ENCODE measurements at regions not wholly inside any gene's neighbourhood (a gene's known extent, or its start where the extent isn't known, plus 50 kb on each side); places are given as distances from the start of the nearest gene placed in this dataset.

DNA sequence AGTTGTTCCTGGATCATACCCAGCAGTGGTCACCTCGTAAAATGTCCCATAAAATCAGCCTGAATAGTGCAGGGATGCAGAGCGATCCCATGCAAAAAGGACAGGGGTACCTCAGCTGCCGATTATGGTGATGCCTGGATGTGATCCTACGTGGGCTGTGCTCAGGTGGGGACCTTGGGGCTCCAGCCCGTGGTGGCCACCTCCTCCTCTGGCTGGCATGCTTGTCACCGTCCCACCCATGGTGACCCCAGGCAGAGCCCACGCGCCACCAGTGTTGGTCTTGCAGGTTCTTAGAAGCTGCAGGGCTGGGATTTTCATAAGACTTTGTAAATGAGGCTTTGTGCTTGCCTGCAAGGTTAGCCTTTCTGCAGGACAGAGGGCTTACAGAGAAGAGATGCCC is 97.2 kb downstream of the GLRX3 start:
- H3K9me3 ChIP-seq (ENCODE audit: control insufficient read depth, insufficient read depth, low read length) = peaks cover 37% of the 10 kb centered on the region
- no TSS peak for BruUV-seq (replicated peaks)
- no peak overlapping the region for H4K8ac ChIP-seq (ENCODE audit: low read depth in 2 of 2, low read length in 2 of 2)
- no peak overlapping the region for H3K14ac ChIP-seq (replicated peaks; ENCODE audit: low read depth, low read length)
- CTCF ChIA-PET = no interaction called here
- no peaks in the 10 kb centered on the region for H3K9me1 ChIP-seq (ENCODE audit: insufficient read depth, low read length)
- H2BK15ac ChIP-seq (ENCODE audit: low read depth, low read length) = no peak overlapping the region
- no peak overlapping the region for H2AK5ac ChIP-seq (ENCODE audit: low read depth, low read length)
- no peak overlapping the region for H3K4ac ChIP-seq (ENCODE audit: low read depth, low read length)
- no peak overlapping the region for H3K18ac ChIP-seq (ENCODE audit: low read depth, low read length)
- H4K5ac ChIP-seq (ENCODE audit: low read depth, low read length) = no peak overlapping the region
- no peaks in the 10 kb centered on the region for H3K4me1 ChIP-seq (ENCODE audit: control insufficient read depth, insufficient read depth, low read length)
- DNase-seq (no peak), ATAC-seq (ENCODE audit: low read depth) (no peak)
- H2AK9ac ChIP-seq (replicated peaks; ENCODE audit: low read depth, low read length, poor library complexity) = no peak overlapping the region
- H2AFZ ChIP-seq (replicated peaks; ENCODE audit: low read length, poor library complexity) = no peak overlapping the region
- H4K20me1 ChIP-seq (ENCODE audit: insufficient read depth, low read length) = no peaks in the 10 kb centered on the region
- intact Hi-C loops (cut with micrococcal nuclease) = no loop called here
- POLR2A ChIA-PET (ENCODE audit: unreplicated experiment) = no interaction called here
- H2BK120ac ChIP-seq (ENCODE audit: low read depth, low read length) = no peak overlapping the region
- H2BK20ac ChIP-seq (ENCODE audit: low read depth, low read length) = no peak overlapping the region
- H3K79me1 ChIP-seq (ENCODE audit: low read depth in 1 of 2, low read length in 2 of 2) = no peaks in the 10 kb centered on the region
- no peak overlapping the region for H4K91ac ChIP-seq (ENCODE audit: insufficient read depth, low read depth, low read length)
- TF ChIP-seq MXI1 (IDR thresholded peaks at IDR 0.05; ENCODE audit: borderline replicate concordance, low read depth, low read length) (no peak), FOS (IDR thresholded peaks at IDR 0.05; ENCODE audit: low read depth, low read length) (no peak), CEBPB (IDR thresholded peaks at IDR 0.05; ENCODE audit: low read depth, low read length) (no peak), POLR2A (IDR thresholded peaks at IDR 0.05; ENCODE audit: low read depth, low read length) (no peak), SMC3 (IDR thresholded peaks at IDR 0.05; ENCODE audit: low read depth, low read length) (no peak), NFE2L2 (IDR thresholded peaks at IDR 0.05; ENCODE audit: low read depth, low read length) (no peak), RFX5 (IDR thresholded peaks at IDR 0.05; ENCODE audit: low read depth, low read length) (no peak), BHLHE40 (IDR thresholded peaks at IDR 0.05; ENCODE audit: low read depth, low read length) (no peak), RCOR1 (IDR thresholded peaks at IDR 0.05; ENCODE audit: insufficient replicate concordance, low read length) (no peak), MAZ (IDR thresholded peaks at IDR 0.05; ENCODE audit: borderline replicate concordance, low read depth, low read length) (no peak), CHD1 (IDR thresholded peaks at IDR 0.05; ENCODE audit: low read depth, low read length) (no peak), MAFK (IDR thresholded peaks at IDR 0.05; ENCODE audit: low read depth, low read length) (no peak), RAD21 (IDR thresholded peaks at IDR 0.05; ENCODE audit: low read length) (no peak)
- TF ChIP-seq, protein P1, sequence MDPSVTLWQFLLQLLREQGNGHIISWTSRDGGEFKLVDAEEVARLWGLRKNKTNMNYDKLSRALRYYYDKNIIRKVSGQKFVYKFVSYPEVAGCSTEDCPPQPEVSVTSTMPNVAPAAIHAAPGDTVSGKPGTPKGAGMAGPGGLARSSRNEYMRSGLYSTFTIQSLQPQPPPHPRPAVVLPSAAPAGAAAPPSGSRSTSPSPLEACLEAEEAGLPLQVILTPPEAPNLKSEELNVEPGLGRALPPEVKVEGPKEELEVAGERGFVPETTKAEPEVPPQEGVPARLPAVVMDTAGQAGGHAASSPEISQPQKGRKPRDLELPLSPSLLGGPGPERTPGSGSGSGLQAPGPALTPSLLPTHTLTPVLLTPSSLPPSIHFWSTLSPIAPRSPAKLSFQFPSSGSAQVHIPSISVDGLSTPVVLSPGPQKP (IDR thresholded peaks at IDR 0.05; ENCODE audit: borderline replicate concordance, low read depth, low read length) = no peak
- TF ChIP-seq, protein P2, sequence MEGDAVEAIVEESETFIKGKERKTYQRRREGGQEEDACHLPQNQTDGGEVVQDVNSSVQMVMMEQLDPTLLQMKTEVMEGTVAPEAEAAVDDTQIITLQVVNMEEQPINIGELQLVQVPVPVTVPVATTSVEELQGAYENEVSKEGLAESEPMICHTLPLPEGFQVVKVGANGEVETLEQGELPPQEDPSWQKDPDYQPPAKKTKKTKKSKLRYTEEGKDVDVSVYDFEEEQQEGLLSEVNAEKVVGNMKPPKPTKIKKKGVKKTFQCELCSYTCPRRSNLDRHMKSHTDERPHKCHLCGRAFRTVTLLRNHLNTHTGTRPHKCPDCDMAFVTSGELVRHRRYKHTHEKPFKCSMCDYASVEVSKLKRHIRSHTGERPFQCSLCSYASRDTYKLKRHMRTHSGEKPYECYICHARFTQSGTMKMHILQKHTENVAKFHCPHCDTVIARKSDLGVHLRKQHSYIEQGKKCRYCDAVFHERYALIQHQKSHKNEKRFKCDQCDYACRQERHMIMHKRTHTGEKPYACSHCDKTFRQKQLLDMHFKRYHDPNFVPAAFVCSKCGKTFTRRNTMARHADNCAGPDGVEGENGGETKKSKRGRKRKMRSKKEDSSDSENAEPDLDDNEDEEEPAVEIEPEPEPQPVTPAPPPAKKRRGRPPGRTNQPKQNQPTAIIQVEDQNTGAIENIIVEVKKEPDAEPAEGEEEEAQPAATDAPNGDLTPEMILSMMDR (conservative IDR thresholded peaks at IDR 0.05; ENCODE audit: low read depth, low read length) = no peak
- TF ChIP-seq, protein P3, sequence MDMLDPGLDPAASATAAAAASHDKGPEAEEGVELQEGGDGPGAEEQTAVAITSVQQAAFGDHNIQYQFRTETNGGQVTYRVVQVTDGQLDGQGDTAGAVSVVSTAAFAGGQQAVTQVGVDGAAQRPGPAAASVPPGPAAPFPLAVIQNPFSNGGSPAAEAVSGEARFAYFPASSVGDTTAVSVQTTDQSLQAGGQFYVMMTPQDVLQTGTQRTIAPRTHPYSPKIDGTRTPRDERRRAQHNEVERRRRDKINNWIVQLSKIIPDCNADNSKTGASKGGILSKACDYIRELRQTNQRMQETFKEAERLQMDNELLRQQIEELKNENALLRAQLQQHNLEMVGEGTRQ (IDR thresholded peaks at IDR 0.05; ENCODE audit: low read depth, low read length) = no peak
- no peak overlapping the region for H3K4me2 ChIP-seq (ENCODE audit: low read depth, low read length)
- WGBS, 2 experiments (ENCODE audit: extremely low coverage in 2 of 2, insufficient read length in 1 of 2) = 50% methylated on average over 2 of the region's 8 CpGs; no CpG with 5 or more reads in 1 of the 2 experiments
- dilution Hi-C loops (cut with HindIII; ENCODE audit: low sequenced_read_pairs, unreplicated experiment) = no loop called here
- H3K36me3 ChIP-seq (ENCODE audit: control insufficient read depth, insufficient read depth, low read length) = no peaks in the 10 kb centered on the region
- no peak overlapping the region for H2BK5ac ChIP-seq (ENCODE audit: low read depth, low read length, poor library complexity, severe bottlenecking)
- no peak overlapping the region for H3K27ac ChIP-seq (ENCODE audit: insufficient read depth, low read length)
- H3K4me3 ChIP-seq (ENCODE audit: insufficient read depth, low read depth, low read length) = no peak overlapping the region
- no peak overlapping the region for H3K56ac ChIP-seq (ENCODE audit: extremely low read depth, insufficient read depth, low read length)
- H3K27me3 ChIP-seq (ENCODE audit: control insufficient read depth, insufficient read depth, low read length) = no peaks in the 10 kb centered on the region
- H3K23ac ChIP-seq (ENCODE audit: low read depth, low read length) = no peak overlapping the region
- no peak overlapping the region for H3K9ac ChIP-seq (ENCODE audit: low read depth, low read length)
- in situ Hi-C loops (cut with MboI; ENCODE audit: low sequenced_read_pairs) = no loop called here
